Keratinocyte (primary cell): ENCODE measurements at regions not wholly inside any gene's neighbourhood (a gene's known extent, or its start where the extent isn't known, plus 50 kb on each side); places are given as distances from the start of the nearest gene placed in this dataset.

Experiments
- DNase-seq: peaks from one replicate; pipeline ENCODE4 v3.0.0-alpha.2; 2011; ENCODE audit warnings: low read depth, missing footprints, low spot score
- FAIRE-seq: peaks from 2 replicates; lab custom pipeline; 2011; peaks lifted over from hg19 to GRCh38; lab: Jason Lieb, UNC
- H2AFZ ChIP-seq: 2 replicates; pipeline ENCODE4 v1.6.0; 2012; ENCODE audit warnings: low read length, control low read depth, inconsistent platforms; ENCODE audit not compliant: control insufficient read depth
- H3K27ac ChIP-seq: 2 replicates; pipeline ENCODE4 v1.5.1; 2011; ENCODE audit warnings: low read length; ENCODE audit not compliant: control insufficient read depth, insufficient read depth
- H3K27me3 ChIP-seq: 3 replicates; pipeline ENCODE4 v1.6.0; 2011; ENCODE audit warnings: low read length; ENCODE audit not compliant: control insufficient read depth, insufficient read depth; ENCODE audit errors: extremely low read depth
- H3K36me3 ChIP-seq, 2 experiments: 2 replicates in 1 of 2; 3 replicates in 1 of 2; pipeline ENCODE4 v1.5.1; 2011; ENCODE audit warnings: low read length in 2 of 2, mild to moderate bottlenecking in 1 of 2; ENCODE audit not compliant: control insufficient read depth in 2 of 2, insufficient read depth in 2 of 2; ENCODE audit errors: extremely low read depth in 1 of 2
- H3K4me1 ChIP-seq: 3 replicates; pipeline ENCODE4 v1.5.1; 2011; ENCODE audit warnings: low read length; ENCODE audit not compliant: control insufficient read depth, insufficient read depth; ENCODE audit errors: extremely low read depth
- H3K4me2 ChIP-seq: 3 replicates; pipeline ENCODE4 v1.6.0; 2011; ENCODE audit warnings: low read depth, low read length; ENCODE audit not compliant: control insufficient read depth, insufficient read depth; ENCODE audit errors: extremely low read depth
- H3K4me3 ChIP-seq, 3 experiments: fragments of 200-600 bp in 1 of 3; sonication (generic) in 1 of 3; 2 replicates in 2 of 3; 3 replicates in 1 of 3; pipeline ENCODE4 v1.5.1; 2011 to 2016; ENCODE audit warnings: low read length in 3 of 3, mild to moderate bottlenecking in 3 of 3, control low read depth in 2 of 3, inconsistent platforms in 1 of 3, low read depth in 1 of 3, mixed read lengths in 1 of 3, mixed run types in 1 of 3, moderate library complexity in 1 of 3; ENCODE audit not compliant: control insufficient read depth in 2 of 3, insufficient read depth in 2 of 3; ENCODE audit errors: extremely low read depth in 1 of 3
- H3K79me2 ChIP-seq: 2 replicates; pipeline ENCODE4 v1.6.0; 2012; ENCODE audit warnings: low read length; ENCODE audit not compliant: control insufficient read depth, insufficient read depth
- H3K9ac ChIP-seq: 3 replicates; pipeline ENCODE4 v1.6.0; 2011; ENCODE audit warnings: low read length; ENCODE audit not compliant: control insufficient read depth, insufficient read depth; ENCODE audit errors: extremely low read depth
- H3K9me1 ChIP-seq: 3 replicates; pipeline ENCODE4 v1.6.0; 2011; ENCODE audit warnings: low read length; ENCODE audit not compliant: control insufficient read depth, insufficient read depth; ENCODE audit errors: extremely low read depth
- H3K9me3 ChIP-seq: 2 replicates; pipeline ENCODE4 v1.5.1; 2012; ENCODE audit warnings: low read depth, low read length; ENCODE audit not compliant: control insufficient read depth
- H4K20me1 ChIP-seq: 3 replicates; pipeline ENCODE4 v1.6.0; 2011; ENCODE audit warnings: low read length; ENCODE audit not compliant: control insufficient read depth, insufficient read depth; ENCODE audit errors: extremely low read depth
- CTCF ChIP-seq, 3 experiments: IDR thresholded peaks in 1 of 3; conservative IDR thresholded peaks in 1 of 3; optimal IDR thresholded peaks in 1 of 3; 2 replicates in 2 of 3; 3 replicates in 1 of 3; pipeline versions ENCODE3 to v1.5.1; 2011; ENCODE audit warnings: low read length in 3 of 3, mild to moderate bottlenecking in 3 of 3, moderate library complexity in 2 of 3, control low read depth in 1 of 3, inconsistent platforms in 1 of 3; ENCODE audit not compliant: insufficient read depth in 2 of 3; ENCODE audit errors: extremely low read depth in 1 of 3
- EZH2 ChIP-seq: IDR thresholded peaks from one replicate; pipeline ENCODE4 v1.6.1; 2012; ENCODE audit warnings: inconsistent platforms, mild to moderate bottlenecking, low read length, moderate library complexity
- dilution Hi-C: fragments of 300-500 bp; cut with MboI; formaldehyde crosslinking; loops from one replicate; pipeline ENCODE4 v1.7.0; 2020; ENCODE audit warnings: low sequenced_read_pairs; ENCODE audit not compliant: extremely low pct_ligation_motif_present

GRCh38 chr3:192040282-192041043, 579.5 kb downstream of the PYDC2 start:
- no peaks in the 10 kb centered on the region for H3K79me2 ChIP-seq
- DNase-seq = no peak
- no peak overlapping the region for H3K27ac ChIP-seq
- TF ChIP-seq EZH2 = no peak
- TF ChIP-seq CTCF (optimal IDR thresholded peaks at IDR 0.05 in 1 of 3, IDR thresholded peaks at IDR 0.05 in 1 of 3, conservative IDR thresholded peaks at IDR 0.05 in 1 of 3; ENCODE audit: extremely low read depth in 1 of 3, insufficient read depth in 2 of 3, low read length in 3 of 3) = no peak
- no peaks in the 10 kb centered on the region for H3K36me3 ChIP-seq
- no peak overlapping the region for H3K4me2 ChIP-seq
- H2AFZ ChIP-seq = no peak overlapping the region
- no peak overlapping the region for H3K4me3 ChIP-seq
- FAIRE-seq = no peak
- no peak overlapping the region for H3K9ac ChIP-seq
- no peaks in the 10 kb centered on the region for H3K27me3 ChIP-seq
- dilution Hi-C loops = no loop called here
- no peaks in the 10 kb centered on the region for H3K4me1 ChIP-seq
- no peaks in the 10 kb centered on the region for H3K9me3 ChIP-seq
- H4K20me1 ChIP-seq = no peaks in the 10 kb centered on the region
- no peaks in the 10 kb centered on the region for H3K9me1 ChIP-seq

- no peak overlapping the region for H3K27ac ChIP-seq
- H3K4me2 ChIP-seq = no peak overlapping the region
- H3K4me1 ChIP-seq = no peaks in the 10 kb centered on the region
- H4K20me1 ChIP-seq = no peaks in the 10 kb centered on the region
- H3K36me3 ChIP-seq = no peaks in the 10 kb centered on the region
- H3K27me3 ChIP-seq = no peaks in the 10 kb centered on the region
- DNase-seq = no peak
- no peak overlapping the region for H2AFZ ChIP-seq
- no peak for FAIRE-seq
- H3K9ac ChIP-seq = no peak overlapping the region
- H3K79me2 ChIP-seq = no peaks in the 10 kb centered on the region
- TF ChIP-seq EZH2 (no peak), CTCF (optimal IDR thresholded peaks at IDR 0.05 in 1 of 3, IDR thresholded peaks at IDR 0.05 in 1 of 3, conservative IDR thresholded peaks at IDR 0.05 in 1 of 3; ENCODE audit: extremely low read depth in 1 of 3, insufficient read depth in 2 of 3, low read length in 3 of 3) (no peak)
- no peaks in the 10 kb centered on the region for H3K9me1 ChIP-seq
- H3K9me3 ChIP-seq = no peaks in the 10 kb centered on the region
- dilution Hi-C loops = no loop called here
- H3K4me3 ChIP-seq = no peak overlapping the region
Observed at GRCh38 chr3:192042116-192042515, 581.2 kb downstream of the PYDC2 start.
